Activated T-cell treated with anti-CD3 and anti-CD28 coated beads, Interleukin-2, amount 50 U/mL, for 4 hours (primary cell): ENCODE measurements at regions not wholly inside any gene's neighbourhood (a gene's known extent, or its start where the extent isn't known, plus 50 kb on each side); places are given as distances from the start of the nearest gene placed in this dataset.

Experiments
- ATAC-seq, 2 donors: fragments of 200-7000 bp; cut with Tn5 transposase; one replicate each; pipeline ENCODE4 v1.10.0; 2021
- DNase-seq: peaks from one replicate; pipeline ENCODE4 v3.0.0-alpha.2; 2020
- H3K27me3 Mint-ChIP-seq: one replicate; pipeline ENCODE4 v1.8.0; 2021; ENCODE audit warnings: low read depth, mixed read lengths
- H3K36me3 Mint-ChIP-seq: one replicate; pipeline ENCODE4 v1.8.0; 2022; ENCODE audit warnings: mixed read lengths; ENCODE audit not compliant: insufficient read depth
- H3K4me1 Mint-ChIP-seq: one replicate; pipeline ENCODE4 v1.8.0; 2021; ENCODE audit warnings: low read depth, mixed read lengths
- H3K4me3 Mint-ChIP-seq: one replicate; pipeline ENCODE4 v1.8.0; 2021; ENCODE audit warnings: mild to moderate bottlenecking, moderate library complexity, mixed read lengths
- H3K9me3 Mint-ChIP-seq: one replicate; pipeline ENCODE4 v1.8.0; 2021; ENCODE audit warnings: mixed read lengths

- Mint-ChIP-seq H3K4me3 (no peak overlapping the region), H3K27me3 (no peaks in the 10 kb centered on the region), H3K9me3 (no peaks in the 10 kb centered on the region), H3K4me1 (no peaks in the 10 kb centered on the region), H3K36me3 (no peaks in the 10 kb centered on the region)
- ATAC-seq (peak; percentile 48 to 58), DNase-seq (no peak)
These were observed 739.2 kb upstream of the NR2F2 start for GRCh38 chr15:95591270-95591669.

- H3K4me3 Mint-ChIP-seq = no peak overlapping the region
- no peak for DNase-seq
- no peaks in the 10 kb centered on the region for H3K27me3 Mint-ChIP-seq
- no peaks in the 10 kb centered on the region for H3K9me3 Mint-ChIP-seq
- H3K4me1 Mint-ChIP-seq = no peaks in the 10 kb centered on the region
- H3K36me3 Mint-ChIP-seq = no peaks in the 10 kb centered on the region
- ATAC-seq = no peak
These were observed 738.6 kb upstream of the NR2F2 start for GRCh38 chr15:95591886-95592285.

GRCh38 chr15:95594496-95594895, 736.0 kb upstream of the NR2F2 start:
- Mint-ChIP-seq H3K27me3 (peaks cover 2% of the 10 kb centered on the region), H3K9me3 (no peaks in the 10 kb centered on the region), H3K36me3 (no peaks in the 10 kb centered on the region), H3K4me3 (no peak overlapping the region), H3K4me1 (no peaks in the 10 kb centered on the region)
- DNase-seq (no peak), ATAC-seq (no peak)

GRCh38 chr15:95595759-95596158, 734.7 kb upstream of the NR2F2 start:
- H3K4me3 Mint-ChIP-seq = no peak overlapping the region
- no peak for DNase-seq
- H3K36me3 Mint-ChIP-seq = no peaks in the 10 kb centered on the region
- ATAC-seq = no peak
- H3K9me3 Mint-ChIP-seq = no peaks in the 10 kb centered on the region
- H3K4me1 Mint-ChIP-seq = no peaks in the 10 kb centered on the region
- H3K27me3 Mint-ChIP-seq = peaks cover 2% of the 10 kb centered on the region

- Mint-ChIP-seq H3K4me1 (no peaks in the 10 kb centered on the region), H3K4me3 (no peak overlapping the region), H3K9me3 (no peaks in the 10 kb centered on the region), H3K36me3 (no peaks in the 10 kb centered on the region), H3K27me3 (peaks cover 2% of the 10 kb centered on the region)
- DNase-seq (no peak), ATAC-seq (no peak)
These were observed 734.0 kb upstream of the NR2F2 start for GRCh38 chr15:95596496-95596895.

- Mint-ChIP-seq H3K9me3 (peaks cover 3% of the 10 kb centered on the region), H3K36me3 (no peaks in the 10 kb centered on the region), H3K4me3 (no peak overlapping the region), H3K27me3 (peaks cover 6% of the 10 kb centered on the region), H3K4me1 (no peaks in the 10 kb centered on the region)
- DNase-seq (no peak), ATAC-seq (no peak)
These were observed 732.1 kb upstream of the NR2F2 start for GRCh38 chr15:95598251-95598855.

- DNase-seq (no peak), ATAC-seq (no peak)
- Mint-ChIP-seq H3K9me3 (peaks cover 3% of the 10 kb centered on the region), H3K4me1 (no peaks in the 10 kb centered on the region), H3K27me3 (peaks cover 6% of the 10 kb centered on the region), H3K36me3 (no peaks in the 10 kb centered on the region), H3K4me3 (no peak overlapping the region)
These were observed 730.1 kb upstream of the NR2F2 start for GRCh38 chr15:95600367-95600766.

GRCh38 chr15:95600884-95601283, 729.6 kb upstream of the NR2F2 start:
- no peaks in the 10 kb centered on the region for H3K4me1 Mint-ChIP-seq
- no peak overlapping the region for H3K4me3 Mint-ChIP-seq
- peaks cover 6% of the 10 kb centered on the region for H3K27me3 Mint-ChIP-seq
- no peak for DNase-seq
- H3K36me3 Mint-ChIP-seq = no peaks in the 10 kb centered on the region
- ATAC-seq = no peak
- H3K9me3 Mint-ChIP-seq = peaks cover 3% of the 10 kb centered on the region

GRCh38 chr15:95601525-95601924, 729.0 kb upstream of the NR2F2 start:
- Mint-ChIP-seq H3K36me3 (no peaks in the 10 kb centered on the region), H3K4me3 (no peak overlapping the region), H3K9me3 (peaks cover 3% of the 10 kb centered on the region), H3K4me1 (no peaks in the 10 kb centered on the region), H3K27me3 (peaks cover 6% of the 10 kb centered on the region)
- ATAC-seq = no peak
- no peak for DNase-seq

- Mint-ChIP-seq H3K4me1 (no peaks in the 10 kb centered on the region), H3K4me3 (no peak overlapping the region), H3K36me3 (no peaks in the 10 kb centered on the region), H3K9me3 (peaks cover 3% of the 10 kb centered on the region), H3K27me3 (peaks cover 4% of the 10 kb centered on the region)
- DNase-seq (no peak), ATAC-seq (no peak)
These were observed 726.7 kb upstream of the NR2F2 start for GRCh38 chr15:95603802-95604201.

- no peaks in the 10 kb centered on the region for H3K36me3 Mint-ChIP-seq
- H3K4me3 Mint-ChIP-seq = no peak overlapping the region
- H3K4me1 Mint-ChIP-seq = no peaks in the 10 kb centered on the region
- peaks cover 3% of the 10 kb centered on the region for H3K9me3 Mint-ChIP-seq
- peaks cover 4% of the 10 kb centered on the region for H3K27me3 Mint-ChIP-seq
- DNase-seq (no peak), ATAC-seq (no peak)
These were observed 725.9 kb upstream of the NR2F2 start for GRCh38 chr15:95604634-95605036.

GRCh38 chr15:95605098-95605497, 725.4 kb upstream of the NR2F2 start:
- no peak overlapping the region for H3K4me3 Mint-ChIP-seq
- no peaks in the 10 kb centered on the region for H3K36me3 Mint-ChIP-seq
- no peak for DNase-seq
- peaks cover 4% of the 10 kb centered on the region for H3K27me3 Mint-ChIP-seq
- no peaks in the 10 kb centered on the region for H3K4me1 Mint-ChIP-seq
- peaks cover 3% of the 10 kb centered on the region for H3K9me3 Mint-ChIP-seq
- ATAC-seq = no peak

- Mint-ChIP-seq H3K9me3 (peaks cover 3% of the 10 kb centered on the region), H3K4me3 (no peak overlapping the region), H3K27me3 (peaks cover 4% of the 10 kb centered on the region), H3K36me3 (no peaks in the 10 kb centered on the region), H3K4me1 (no peaks in the 10 kb centered on the region)
- ATAC-seq = no peak
- DNase-seq = no peak
These were observed 723.9 kb upstream of the NR2F2 start for GRCh38 chr15:95606551-95606950.

- DNase-seq = no peak
- ATAC-seq = no peak
- Mint-ChIP-seq H3K9me3 (no peaks in the 10 kb centered on the region), H3K4me1 (no peaks in the 10 kb centered on the region), H3K27me3 (no peaks in the 10 kb centered on the region), H3K36me3 (no peaks in the 10 kb centered on the region), H3K4me3 (no peak overlapping the region)
These were observed 722.1 kb upstream of the NR2F2 start for GRCh38 chr15:95608371-95608770.

GRCh38 chr15:95609096-95609495, 721.4 kb upstream of the NR2F2 start:
- DNase-seq = no peak
- no peak for ATAC-seq
- H3K4me1 Mint-ChIP-seq = no peaks in the 10 kb centered on the region
- no peaks in the 10 kb centered on the region for H3K9me3 Mint-ChIP-seq
- no peaks in the 10 kb centered on the region for H3K27me3 Mint-ChIP-seq
- no peak overlapping the region for H3K4me3 Mint-ChIP-seq
- no peaks in the 10 kb centered on the region for H3K36me3 Mint-ChIP-seq

- ATAC-seq (no peak), DNase-seq (no peak)
- Mint-ChIP-seq H3K9me3 (no peaks in the 10 kb centered on the region), H3K27me3 (no peaks in the 10 kb centered on the region), H3K36me3 (no peaks in the 10 kb centered on the region), H3K4me1 (no peaks in the 10 kb centered on the region), H3K4me3 (no peak overlapping the region)
These were observed 719.6 kb upstream of the NR2F2 start for GRCh38 chr15:95610945-95611344.
